ENCODE measurements at regions not wholly inside any gene's neighbourhood (a gene's known extent, or its start where the extent isn't known, plus 50 kb on each side); places are given as distances from the start of the nearest gene placed in this dataset.

- Histone ChIP-seq H3K4me3 (ENCODE audit: control insufficient read depth in 2 of 3, extremely low read depth in 1 of 3, insufficient read depth in 2 of 3, low read depth in 1 of 3, low read length in 3 of 3) (no peak overlapping the region), H4K20me1 (ENCODE audit: control insufficient read depth, extremely low read depth, insufficient read depth, low read length) (no peaks in the 10 kb centered on the region), H3K9ac (ENCODE audit: control insufficient read depth, extremely low read depth, insufficient read depth, low read length) (no peak overlapping the region), H3K9me3 (ENCODE audit: control insufficient read depth, low read depth, low read length) (no peaks in the 10 kb centered on the region), H2AFZ (ENCODE audit: control insufficient read depth, low read length) (no peak overlapping the region), H3K9me1 (ENCODE audit: control insufficient read depth, extremely low read depth, insufficient read depth, low read length) (no peaks in the 10 kb centered on the region), H3K27me3 (ENCODE audit: control insufficient read depth, extremely low read depth, insufficient read depth, low read length) (no peaks in the 10 kb centered on the region), H3K36me3 (ENCODE audit: control insufficient read depth in 2 of 2, extremely low read depth in 1 of 2, insufficient read depth in 2 of 2, low read length in 2 of 2) (no peaks in the 10 kb centered on the region), H3K27ac (ENCODE audit: control insufficient read depth, insufficient read depth, low read length) (no peak overlapping the region), H3K79me2 (ENCODE audit: control insufficient read depth, insufficient read depth, low read length) (no peaks in the 10 kb centered on the region), H3K4me1 (ENCODE audit: control insufficient read depth, extremely low read depth, insufficient read depth, low read length) (peaks cover 9% of the 10 kb centered on the region), H3K4me2 (ENCODE audit: control insufficient read depth, extremely low read depth, insufficient read depth, low read depth, low read length) (no peak overlapping the region)
- FAIRE-seq, result no peak
- DNase-seq (ENCODE audit: low read depth, low spot score), result no peak
- no peak for TF ChIP-seq EZH2 (IDR thresholded peaks at IDR 0.05; ENCODE audit: low read length)
- no peak for TF ChIP-seq CTCF (optimal IDR thresholded peaks at IDR 0.05 in 1 of 3, IDR thresholded peaks at IDR 0.05 in 1 of 3, conservative IDR thresholded peaks at IDR 0.05 in 1 of 3; ENCODE audit: extremely low read depth in 1 of 3, insufficient read depth in 2 of 3, low read length in 3 of 3)
- dilution Hi-C loops (cut with MboI; ENCODE audit: extremely low pct_ligation_motif_present, low sequenced_read_pairs), result no loop called here
Observed at GRCh38 chr4:14917298-14917633, 85.0 kb upstream of the CPEB2 start.

DNA sequence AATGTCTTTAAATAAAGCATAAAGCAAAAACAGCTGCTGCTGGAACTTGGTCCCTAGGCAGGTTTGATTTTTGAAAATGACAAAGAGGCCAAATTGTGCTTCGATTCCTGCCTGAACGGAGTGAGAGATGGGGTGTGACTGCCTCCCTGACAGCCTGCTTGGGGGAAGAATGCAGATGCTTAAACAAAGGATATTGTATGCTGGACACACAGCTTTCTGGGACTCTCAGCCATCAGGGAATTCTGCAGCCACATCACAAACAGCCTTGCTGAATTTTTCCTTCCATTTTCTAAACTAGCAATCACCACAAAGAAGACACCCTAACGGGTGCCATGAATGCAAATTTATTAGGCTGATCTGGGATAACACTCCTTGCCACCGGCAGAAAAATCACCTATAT, 83.9 kb upstream of the CPEB2 start:
- H2AFZ ChIP-seq (ENCODE audit: control insufficient read depth, low read length), result no peak overlapping the region
- FAIRE-seq (no peak), DNase-seq (ENCODE audit: low read depth, low spot score) (no peak)
- no peaks in the 10 kb centered on the region for H3K36me3 ChIP-seq (ENCODE audit: control insufficient read depth in 2 of 2, extremely low read depth in 1 of 2, insufficient read depth in 2 of 2, low read length in 2 of 2)
- no peak for TF ChIP-seq CTCF (optimal IDR thresholded peaks at IDR 0.05 in 1 of 3, IDR thresholded peaks at IDR 0.05 in 1 of 3, conservative IDR thresholded peaks at IDR 0.05 in 1 of 3; ENCODE audit: extremely low read depth in 1 of 3, insufficient read depth in 2 of 3, low read length in 3 of 3)
- TF ChIP-seq EZH2 (IDR thresholded peaks at IDR 0.05; ENCODE audit: low read length), result no peak
- no peaks in the 10 kb centered on the region for H4K20me1 ChIP-seq (ENCODE audit: control insufficient read depth, extremely low read depth, insufficient read depth, low read length)
- H3K4me2 ChIP-seq (ENCODE audit: control insufficient read depth, extremely low read depth, insufficient read depth, low read depth, low read length), result no peak overlapping the region
- no peak overlapping the region for H3K4me3 ChIP-seq (ENCODE audit: control insufficient read depth in 2 of 3, extremely low read depth in 1 of 3, insufficient read depth in 2 of 3, low read depth in 1 of 3, low read length in 3 of 3)
- H3K27me3 ChIP-seq (ENCODE audit: control insufficient read depth, extremely low read depth, insufficient read depth, low read length), result no peaks in the 10 kb centered on the region
- H3K9me1 ChIP-seq (ENCODE audit: control insufficient read depth, extremely low read depth, insufficient read depth, low read length), result no peaks in the 10 kb centered on the region
- H3K27ac ChIP-seq (ENCODE audit: control insufficient read depth, insufficient read depth, low read length), result no peak overlapping the region
- H3K9me3 ChIP-seq (ENCODE audit: control insufficient read depth, low read depth, low read length), result no peaks in the 10 kb centered on the region
- no peak overlapping the region for H3K9ac ChIP-seq (ENCODE audit: control insufficient read depth, extremely low read depth, insufficient read depth, low read length)
- dilution Hi-C loops (cut with MboI; ENCODE audit: extremely low pct_ligation_motif_present, low sequenced_read_pairs), result no loop called here
- H3K4me1 ChIP-seq (ENCODE audit: control insufficient read depth, extremely low read depth, insufficient read depth, low read length), result peaks cover 9% of the 10 kb centered on the region
- no peaks in the 10 kb centered on the region for H3K79me2 ChIP-seq (ENCODE audit: control insufficient read depth, insufficient read depth, low read length)
